GM23338 (cell line): ENCODE measurements at regions not wholly inside any gene's neighbourhood (a gene's known extent, or its start where the extent isn't known, plus 50 kb on each side); places are given as distances from the start of the nearest gene placed in this dataset.

ENCODE experiments used
- ATAC-seq: fragments of 200-7000 bp; cut with Tn5 transposase; 3 replicates; pipeline ENCODE4 v1.9.1; 2020
- DNase-seq: peaks from one replicate; pipeline ENCODE4 v3.0.0-alpha.2; 2015; ENCODE audit warnings: low spot score
- H2AFZ ChIP-seq: fragments of 200-600 bp; sonication (generic); 2 replicates; pipeline ENCODE4 v1.8.0; 2016; ENCODE audit warnings: antibody characterized with exemption, mild to moderate bottlenecking, moderate library complexity
- H3F3A ChIP-seq: fragments of 200-600 bp; sonication (generic); replicated peaks from 2 replicates; pipeline ENCODE4 v1.8.0; 2017; ENCODE audit warnings: antibody characterized with exemption, mixed run types, low read depth
- H3K27ac ChIP-seq: fragments of 200-600 bp; sonication (generic); 2 replicates; pipeline ENCODE4 v1.6.1; 2016; ENCODE audit warnings: low read depth
- H3K27me3 ChIP-seq: fragments of 200-600 bp; sonication (generic); 2 replicates; pipeline ENCODE4 v1.8.0; 2016; ENCODE audit warnings: mild to moderate bottlenecking, mixed run types, moderate library complexity; ENCODE audit not compliant: insufficient read depth
- H3K36me3 ChIP-seq: fragments of 200-600 bp; sonication (generic); 2 replicates; pipeline ENCODE4 v1.8.0; 2016; ENCODE audit warnings: mild to moderate bottlenecking; ENCODE audit not compliant: insufficient read depth
- H3K4me1 ChIP-seq: fragments of 200-600 bp; sonication (generic); 2 replicates; pipeline ENCODE4 v1.8.0; 2016; ENCODE audit warnings: mild to moderate bottlenecking, moderate library complexity; ENCODE audit not compliant: insufficient read depth
- H3K4me2 ChIP-seq: fragments of 200-600 bp; sonication (generic); 2 replicates; pipeline ENCODE4 v1.7.1; 2017; ENCODE audit warnings: mixed run types
- H3K4me3 ChIP-seq: fragments of 200-600 bp; sonication (generic); 2 replicates; pipeline ENCODE4 v1.6.1; 2016; ENCODE audit warnings: mixed run types
- H3K79me2 ChIP-seq: fragments of 200-600 bp; sonication (generic); replicated peaks from 2 replicates; pipeline ENCODE4 v1.8.0; 2017; ENCODE audit warnings: mild to moderate bottlenecking; ENCODE audit not compliant: insufficient read depth
- H3K9me2 ChIP-seq: fragments of 200-600 bp; sonication (generic); 2 replicates; pipeline ENCODE4 v1.8.0; 2017; ENCODE audit not compliant: insufficient read depth
- H4K20me1 ChIP-seq: fragments of 200-600 bp; sonication (generic); replicated peaks from 2 replicates; pipeline ENCODE4 v1.8.0; 2017; ENCODE audit warnings: mild to moderate bottlenecking; ENCODE audit not compliant: insufficient read depth
- H3K27ac Mint-ChIP-seq: 2 replicates; pipeline ENCODE4 v1.8.0; 2020; ENCODE audit warnings: inconsistent platforms, mild to moderate bottlenecking, moderate library complexity, mixed read lengths
- H3K27me3 Mint-ChIP-seq: 3 replicates; pipeline ENCODE4 v1.8.0; 2022; ENCODE audit warnings: low read depth, mild to moderate bottlenecking, moderate library complexity, mixed read lengths, inconsistent platforms; ENCODE audit not compliant: insufficient read depth, poor library complexity
- H3K36me3 Mint-ChIP-seq: 3 replicates; pipeline ENCODE4 v1.8.0; 2021; ENCODE audit warnings: low read depth, mild to moderate bottlenecking, inconsistent platforms, moderate library complexity, mixed read lengths
- H3K4me1 Mint-ChIP-seq: 3 replicates; pipeline ENCODE4 v1.8.0; 2020; ENCODE audit warnings: mild to moderate bottlenecking, inconsistent platforms, mixed read lengths
- H3K4me3 Mint-ChIP-seq: 3 replicates; pipeline ENCODE4 v1.8.0; 2021; ENCODE audit warnings: moderate library complexity, mild to moderate bottlenecking, inconsistent platforms, mixed read lengths
- H3K9me3 Mint-ChIP-seq: 3 replicates; pipeline ENCODE4 v1.8.0; 2020; ENCODE audit warnings: moderate library complexity, mild to moderate bottlenecking, inconsistent platforms, mixed read lengths
- EZH2 ChIP-seq: fragments of 200-600 bp; sonication (generic); IDR thresholded peaks from one replicate; pipeline ENCODE4 v1.8.0; 2017; ENCODE audit warnings: antibody characterized with exemption, mild to moderate bottlenecking, low read depth; ENCODE audit not compliant: unreplicated experiment
- EZH2phosphoT487 ChIP-seq: fragments of 200-600 bp; sonication (generic); IDR thresholded peaks from one replicate; pipeline ENCODE4 v1.8.1; 2018; ENCODE audit warnings: antibody characterized with exemption; ENCODE audit not compliant: unreplicated experiment
- JUNB ChIP-seq: IDR thresholded peaks from one replicate; pipeline ENCODE4 v1.6.1; 2016; ENCODE audit warnings: antibody characterized with exemption; ENCODE audit not compliant: unreplicated experiment
- NANOG ChIP-seq: IDR thresholded peaks from 2 replicates; pipeline ENCODE4 v1.6.1; 2016; ENCODE audit warnings: antibody characterized with exemption, borderline replicate concordance
- POLR2AphosphoS5 ChIP-seq: IDR thresholded peaks from 2 replicates; pipeline ENCODE4 v1.6.1; 2016; ENCODE audit warnings: antibody characterized with exemption, low read depth
- STAT1 ChIP-seq: IDR thresholded peaks from one replicate; pipeline ENCODE4 v1.6.1; 2016; ENCODE audit warnings: antibody characterized with exemption; ENCODE audit not compliant: unreplicated experiment
- ZNF114 ChIP-seq: fragments of 250-450 bp; sonication (Bioruptor Pico); IDR thresholded peaks from 2 replicates; pipeline ENCODE4 v1.5.0; 2020; ENCODE audit warnings: mild to moderate bottlenecking, moderate library complexity
- ZNF331 ChIP-seq: fragments of 250-450 bp; sonication (Bioruptor Pico); IDR thresholded peaks from 2 replicates; pipeline ENCODE4 v1.5.0; 2020; ENCODE audit warnings: low read depth, mild to moderate bottlenecking, moderate library complexity
- TF ChIP-seq, protein P1 (sequence below): IDR thresholded peaks from one replicate; pipeline ENCODE4 v1.6.1; 2018; ENCODE audit warnings: antibody characterized with exemption; ENCODE audit not compliant: unreplicated experiment
- TF ChIP-seq, protein P2 (sequence below): fragments of 250-450 bp; sonication (Bioruptor Pico); IDR thresholded peaks from 2 replicates; pipeline ENCODE4 v1.5.0; 2020; ENCODE audit warnings: mild to moderate bottlenecking, moderate library complexity
- TF ChIP-seq, protein P3 (sequence below), 2 experiments: fragments of 200-600 bp in 1 of 2; sonication (generic) in 1 of 2; conservative IDR thresholded peaks; 2 replicates each; pipeline versions ENCODE4 v1.5.1 to v1.6.1; 2016 to 2017; ENCODE audit warnings: antibody characterized with exemption in 2 of 2, low read depth in 2 of 2, mild to moderate bottlenecking in 2 of 2, moderate library complexity in 1 of 2

DNA sequence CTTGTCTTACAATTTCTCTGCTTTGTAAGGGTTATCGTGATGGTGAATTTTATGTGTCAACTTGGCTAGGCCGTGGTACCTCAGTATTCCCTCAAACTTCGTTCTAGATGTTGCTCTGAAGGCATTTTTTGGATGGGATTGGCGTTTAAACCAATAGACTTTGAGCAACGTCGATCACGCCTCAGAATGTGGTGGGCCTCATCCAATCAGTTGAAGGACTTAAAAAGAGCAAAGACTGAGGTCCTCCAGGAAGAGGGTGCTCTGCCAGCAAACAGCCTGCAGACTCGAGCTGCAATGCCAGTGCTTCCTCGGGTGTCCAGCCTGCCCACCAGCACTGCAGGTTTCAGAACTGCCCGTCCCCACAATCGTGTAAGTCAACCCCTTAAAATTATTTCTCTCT, 145.8 kb upstream of the SALL3 start (continued):
- TF ChIP-seq, protein P1, sequence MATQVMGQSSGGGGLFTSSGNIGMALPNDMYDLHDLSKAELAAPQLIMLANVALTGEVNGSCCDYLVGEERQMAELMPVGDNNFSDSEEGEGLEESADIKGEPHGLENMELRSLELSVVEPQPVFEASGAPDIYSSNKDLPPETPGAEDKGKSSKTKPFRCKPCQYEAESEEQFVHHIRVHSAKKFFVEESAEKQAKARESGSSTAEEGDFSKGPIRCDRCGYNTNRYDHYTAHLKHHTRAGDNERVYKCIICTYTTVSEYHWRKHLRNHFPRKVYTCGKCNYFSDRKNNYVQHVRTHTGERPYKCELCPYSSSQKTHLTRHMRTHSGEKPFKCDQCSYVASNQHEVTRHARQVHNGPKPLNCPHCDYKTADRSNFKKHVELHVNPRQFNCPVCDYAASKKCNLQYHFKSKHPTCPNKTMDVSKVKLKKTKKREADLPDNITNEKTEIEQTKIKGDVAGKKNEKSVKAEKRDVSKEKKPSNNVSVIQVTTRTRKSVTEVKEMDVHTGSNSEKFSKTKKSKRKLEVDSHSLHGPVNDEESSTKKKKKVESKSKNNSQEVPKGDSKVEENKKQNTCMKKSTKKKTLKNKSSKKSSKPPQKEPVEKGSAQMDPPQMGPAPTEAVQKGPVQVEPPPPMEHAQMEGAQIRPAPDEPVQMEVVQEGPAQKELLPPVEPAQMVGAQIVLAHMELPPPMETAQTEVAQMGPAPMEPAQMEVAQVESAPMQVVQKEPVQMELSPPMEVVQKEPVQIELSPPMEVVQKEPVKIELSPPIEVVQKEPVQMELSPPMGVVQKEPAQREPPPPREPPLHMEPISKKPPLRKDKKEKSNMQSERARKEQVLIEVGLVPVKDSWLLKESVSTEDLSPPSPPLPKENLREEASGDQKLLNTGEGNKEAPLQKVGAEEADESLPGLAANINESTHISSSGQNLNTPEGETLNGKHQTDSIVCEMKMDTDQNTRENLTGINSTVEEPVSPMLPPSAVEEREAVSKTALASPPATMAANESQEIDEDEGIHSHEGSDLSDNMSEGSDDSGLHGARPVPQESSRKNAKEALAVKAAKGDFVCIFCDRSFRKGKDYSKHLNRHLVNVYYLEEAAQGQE = no peak

DNA sequence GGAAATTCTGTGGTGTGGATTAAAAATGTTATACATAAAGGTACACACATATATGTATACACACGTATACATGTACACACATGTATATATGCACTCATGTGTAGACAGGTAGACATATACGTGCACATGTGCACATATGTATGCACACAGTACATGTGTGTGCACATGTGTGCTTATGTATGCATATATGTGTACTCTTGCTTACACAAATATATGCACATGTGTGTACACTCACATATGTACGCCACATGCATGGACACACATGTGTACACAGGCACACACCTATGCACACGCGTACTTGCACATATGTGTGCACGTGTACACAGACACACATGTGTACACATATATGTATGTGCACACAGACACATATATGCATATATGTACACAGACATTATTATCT, 142.8 kb upstream of the SALL3 start:
- H3K27ac Mint-ChIP-seq = no peak overlapping the region
- H3K4me2 ChIP-seq = no peak overlapping the region
- peaks cover 85% of the 10 kb centered on the region for H3K9me3 Mint-ChIP-seq
- no peak overlapping the region for H3K27ac ChIP-seq
- H3K4me3 Mint-ChIP-seq = no peak overlapping the region
- no peak overlapping the region for H2AFZ ChIP-seq
- H3K79me2 ChIP-seq = no peaks in the 10 kb centered on the region
- ATAC-seq = no peak
- H3K36me3 Mint-ChIP-seq = peaks cover 41% of the 10 kb centered on the region
- H3K9me2 ChIP-seq = no peaks in the 10 kb centered on the region
- no peaks in the 10 kb centered on the region for H3K27me3 ChIP-seq
- peaks cover 9% of the 10 kb centered on the region for H3F3A ChIP-seq
- H3K4me3 ChIP-seq = no peak overlapping the region
- no peak for DNase-seq
- H4K20me1 ChIP-seq = no peaks in the 10 kb centered on the region
- no peaks in the 10 kb centered on the region for H3K4me1 ChIP-seq
- no peaks in the 10 kb centered on the region for H3K4me1 Mint-ChIP-seq
- no peaks in the 10 kb centered on the region for H3K36me3 ChIP-seq
- H3K27me3 Mint-ChIP-seq = peaks cover 4% of the 10 kb centered on the region
- TF ChIP-seq JUNB (no peak), NANOG (no peak), STAT1 (no peak), POLR2AphosphoS5 (no peak), ZNF331 (no peak), ZNF114 (CRISPR knock-in tag) (no peak), EZH2phosphoT487 (no peak), EZH2 (no peak)
- TF ChIP-seq, protein P2, sequence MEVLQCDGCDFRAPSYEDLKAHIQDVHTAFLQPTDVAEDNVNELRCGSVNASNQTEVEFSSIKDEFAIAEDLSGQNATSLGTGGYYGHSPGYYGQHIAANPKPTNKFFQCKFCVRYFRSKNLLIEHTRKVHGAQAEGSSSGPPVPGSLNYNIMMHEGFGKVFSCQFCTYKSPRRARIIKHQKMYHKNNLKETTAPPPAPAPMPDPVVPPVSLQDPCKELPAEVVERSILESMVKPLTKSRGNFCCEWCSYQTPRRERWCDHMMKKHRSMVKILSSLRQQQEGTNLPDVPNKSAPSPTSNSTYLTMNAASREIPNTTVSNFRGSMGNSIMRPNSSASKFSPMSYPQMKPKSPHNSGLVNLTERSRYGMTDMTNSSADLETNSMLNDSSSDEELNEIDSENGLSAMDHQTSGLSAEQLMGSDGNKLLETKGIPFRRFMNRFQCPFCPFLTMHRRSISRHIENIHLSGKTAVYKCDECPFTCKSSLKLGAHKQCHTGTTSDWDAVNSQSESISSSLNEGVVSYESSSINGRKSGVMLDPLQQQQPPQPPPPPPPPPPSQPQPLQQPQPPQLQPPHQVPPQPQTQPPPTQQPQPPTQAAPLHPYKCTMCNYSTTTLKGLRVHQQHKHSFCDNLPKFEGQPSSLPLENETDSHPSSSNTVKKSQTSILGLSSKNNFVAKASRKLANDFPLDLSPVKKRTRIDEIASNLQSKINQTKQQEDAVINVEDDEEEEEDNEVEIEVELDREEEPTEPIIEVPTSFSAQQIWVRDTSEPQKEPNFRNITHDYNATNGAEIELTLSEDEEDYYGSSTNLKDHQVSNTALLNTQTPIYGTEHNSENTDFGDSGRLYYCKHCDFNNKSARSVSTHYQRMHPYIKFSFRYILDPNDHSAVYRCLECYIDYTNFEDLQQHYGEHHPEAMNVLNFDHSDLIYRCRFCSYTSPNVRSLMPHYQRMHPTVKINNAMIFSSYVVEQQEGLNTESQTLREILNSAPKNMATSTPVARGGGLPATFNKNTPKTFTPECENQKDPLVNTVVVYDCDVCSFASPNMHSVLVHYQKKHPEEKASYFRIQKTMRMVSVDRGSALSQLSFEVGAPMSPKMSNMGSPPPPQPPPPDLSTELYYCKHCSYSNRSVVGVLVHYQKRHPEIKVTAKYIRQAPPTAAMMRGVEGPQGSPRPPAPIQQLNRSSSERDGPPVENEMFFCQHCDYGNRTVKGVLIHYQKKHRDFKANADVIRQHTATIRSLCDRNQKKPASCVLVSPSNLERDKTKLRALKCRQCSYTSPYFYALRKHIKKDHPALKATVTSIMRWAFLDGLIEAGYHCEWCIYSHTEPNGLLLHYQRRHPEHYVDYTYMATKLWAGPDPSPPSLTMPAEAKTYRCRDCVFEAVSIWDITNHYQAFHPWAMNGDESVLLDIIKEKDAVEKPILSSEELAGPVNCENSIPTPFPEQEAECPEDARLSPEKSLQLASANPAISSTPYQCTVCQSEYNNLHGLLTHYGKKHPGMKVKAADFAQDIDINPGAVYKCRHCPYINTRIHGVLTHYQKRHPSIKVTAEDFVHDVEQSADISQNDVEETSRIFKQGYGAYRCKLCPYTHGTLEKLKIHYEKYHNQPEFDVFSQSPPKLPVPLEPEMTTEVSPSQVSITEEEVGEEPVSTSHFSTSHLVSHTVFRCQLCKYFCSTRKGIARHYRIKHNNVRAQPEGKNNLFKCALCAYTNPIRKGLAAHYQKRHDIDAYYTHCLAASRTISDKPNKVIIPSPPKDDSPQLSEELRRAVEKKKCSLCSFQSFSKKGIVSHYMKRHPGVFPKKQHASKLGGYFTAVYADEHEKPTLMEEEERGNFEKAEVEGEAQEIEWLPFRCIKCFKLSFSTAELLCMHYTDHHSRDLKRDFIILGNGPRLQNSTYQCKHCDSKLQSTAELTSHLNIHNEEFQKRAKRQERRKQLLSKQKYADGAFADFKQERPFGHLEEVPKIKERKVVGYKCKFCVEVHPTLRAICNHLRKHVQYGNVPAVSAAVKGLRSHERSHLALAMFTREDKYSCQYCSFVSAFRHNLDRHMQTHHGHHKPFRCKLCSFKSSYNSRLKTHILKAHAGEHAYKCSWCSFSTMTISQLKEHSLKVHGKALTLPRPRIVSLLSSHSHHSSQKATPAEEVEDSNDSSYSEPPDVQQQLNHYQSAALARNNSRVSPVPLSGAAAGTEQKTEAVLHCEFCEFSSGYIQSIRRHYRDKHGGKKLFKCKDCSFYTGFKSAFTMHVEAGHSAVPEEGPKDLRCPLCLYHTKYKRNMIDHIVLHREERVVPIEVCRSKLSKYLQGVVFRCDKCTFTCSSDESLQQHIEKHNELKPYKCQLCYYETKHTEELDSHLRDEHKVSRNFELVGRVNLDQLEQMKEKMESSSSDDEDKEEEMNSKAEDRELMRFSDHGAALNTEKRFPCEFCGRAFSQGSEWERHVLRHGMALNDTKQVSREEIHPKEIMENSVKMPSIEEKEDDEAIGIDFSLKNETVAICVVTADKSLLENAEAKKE (CRISPR knock-in tag) = no peak
- TF ChIP-seq, protein P3, sequence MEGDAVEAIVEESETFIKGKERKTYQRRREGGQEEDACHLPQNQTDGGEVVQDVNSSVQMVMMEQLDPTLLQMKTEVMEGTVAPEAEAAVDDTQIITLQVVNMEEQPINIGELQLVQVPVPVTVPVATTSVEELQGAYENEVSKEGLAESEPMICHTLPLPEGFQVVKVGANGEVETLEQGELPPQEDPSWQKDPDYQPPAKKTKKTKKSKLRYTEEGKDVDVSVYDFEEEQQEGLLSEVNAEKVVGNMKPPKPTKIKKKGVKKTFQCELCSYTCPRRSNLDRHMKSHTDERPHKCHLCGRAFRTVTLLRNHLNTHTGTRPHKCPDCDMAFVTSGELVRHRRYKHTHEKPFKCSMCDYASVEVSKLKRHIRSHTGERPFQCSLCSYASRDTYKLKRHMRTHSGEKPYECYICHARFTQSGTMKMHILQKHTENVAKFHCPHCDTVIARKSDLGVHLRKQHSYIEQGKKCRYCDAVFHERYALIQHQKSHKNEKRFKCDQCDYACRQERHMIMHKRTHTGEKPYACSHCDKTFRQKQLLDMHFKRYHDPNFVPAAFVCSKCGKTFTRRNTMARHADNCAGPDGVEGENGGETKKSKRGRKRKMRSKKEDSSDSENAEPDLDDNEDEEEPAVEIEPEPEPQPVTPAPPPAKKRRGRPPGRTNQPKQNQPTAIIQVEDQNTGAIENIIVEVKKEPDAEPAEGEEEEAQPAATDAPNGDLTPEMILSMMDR (conservative IDR thresholded peaks at IDR 0.05; ENCODE audit: low read depth in 2 of 2) = no peak
- TF ChIP-seq, protein P1 = no peak
